IPS-NIHi11 (cell line): ENCODE measurements at regions not wholly inside any gene's neighbourhood (a gene's known extent, or its start where the extent isn't known, plus 50 kb on each side); places are given as distances from the start of the nearest gene placed in this dataset.

ENCODE experiments used
- DNase-seq: peaks from one replicate; pipeline ENCODE4 v3.0.0; 2012; ENCODE audit warnings: mixed read lengths, low spot score

DNA sequence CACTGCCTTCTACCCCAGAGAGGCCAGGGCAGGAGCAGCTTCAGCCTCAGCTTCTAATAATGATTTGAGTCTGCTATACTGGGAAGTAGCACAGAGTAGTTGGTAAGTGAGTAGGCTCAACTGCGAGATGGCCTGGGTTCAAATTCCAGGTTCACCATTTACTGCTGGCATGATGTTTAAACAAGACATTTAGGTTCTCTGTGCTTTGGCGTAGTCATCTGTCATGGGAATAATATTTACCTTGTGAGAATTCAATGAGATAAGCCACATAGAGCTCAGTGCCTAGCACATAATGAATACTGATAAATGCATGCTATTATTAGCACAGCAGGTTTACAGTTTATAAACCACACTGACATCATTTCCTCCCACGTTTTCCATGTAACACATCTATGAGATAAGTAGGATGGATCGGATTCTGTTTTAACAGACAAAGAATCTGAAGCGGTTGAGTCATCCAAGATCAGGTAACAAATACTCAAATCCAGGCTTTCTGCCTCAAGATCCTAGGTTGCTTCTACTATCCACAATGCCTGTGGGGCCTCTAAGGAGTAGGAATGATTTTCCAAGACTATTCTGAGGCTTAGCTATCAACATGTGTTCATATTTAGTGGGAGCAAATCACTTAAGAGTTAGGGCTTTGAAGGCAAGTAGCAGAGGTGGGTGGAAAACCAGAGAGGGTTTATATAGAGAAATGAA is 72.9 kb upstream of the DTNBP1 start:
- DNase-seq: no peak

DNA sequence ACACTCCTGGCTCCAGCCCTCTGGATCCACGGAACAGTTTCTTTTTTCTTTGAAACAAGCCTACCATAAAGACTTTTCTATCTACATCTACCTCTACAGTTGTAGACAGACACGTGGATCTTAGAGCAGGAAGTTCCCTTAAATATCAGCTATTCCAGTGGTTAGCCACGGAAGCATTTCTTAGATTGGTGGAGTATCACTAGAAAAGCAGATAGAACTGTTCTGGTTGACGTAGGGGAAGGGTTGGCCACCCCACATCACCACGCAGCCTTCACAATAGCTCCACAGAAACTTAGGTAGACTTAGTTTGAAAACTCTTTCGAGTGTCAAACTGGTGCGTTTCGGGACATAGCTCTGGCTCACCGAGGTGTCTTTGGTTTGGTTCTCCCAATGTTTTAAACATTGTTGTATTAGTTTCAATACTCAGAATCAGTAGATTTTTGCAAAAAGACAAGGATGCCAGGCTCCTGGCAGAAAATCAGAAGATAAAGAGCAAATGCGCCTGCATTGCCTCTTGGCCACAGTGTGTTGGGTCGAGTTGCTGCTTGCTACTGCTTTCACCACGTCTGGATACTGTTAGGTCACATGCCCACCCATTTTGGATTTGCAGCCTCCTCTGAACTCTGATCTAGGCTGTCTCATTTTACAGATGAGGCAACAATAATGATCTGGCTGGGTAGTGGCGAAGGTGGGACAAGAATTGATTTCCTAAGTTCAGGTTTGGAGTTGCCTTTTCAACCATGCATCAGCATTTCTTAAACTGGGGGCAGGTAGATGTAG is 71.5 kb upstream of the DTNBP1 start:
- DNase-seq: no peak

DNA sequence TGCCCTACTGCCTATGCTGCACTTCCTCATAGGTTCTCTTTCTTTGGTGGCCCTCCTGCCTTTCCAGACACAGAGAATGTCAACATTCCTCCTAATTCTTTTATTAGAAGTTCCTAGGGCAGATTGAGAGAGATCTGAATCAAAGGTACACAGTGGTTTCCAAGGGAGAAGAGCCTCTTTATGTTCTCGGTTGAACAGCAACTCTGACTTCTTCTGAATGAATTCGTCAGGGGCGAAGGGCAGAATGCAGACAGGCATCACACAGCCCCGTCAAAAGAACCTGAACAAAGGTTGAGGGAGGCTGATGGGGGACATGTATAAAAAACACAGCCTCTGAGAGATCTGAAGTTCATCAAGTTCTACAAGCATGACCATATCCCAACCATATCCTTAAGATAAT is 68.1 kb upstream of the DTNBP1 start:
- no peak for DNase-seq

DNA sequence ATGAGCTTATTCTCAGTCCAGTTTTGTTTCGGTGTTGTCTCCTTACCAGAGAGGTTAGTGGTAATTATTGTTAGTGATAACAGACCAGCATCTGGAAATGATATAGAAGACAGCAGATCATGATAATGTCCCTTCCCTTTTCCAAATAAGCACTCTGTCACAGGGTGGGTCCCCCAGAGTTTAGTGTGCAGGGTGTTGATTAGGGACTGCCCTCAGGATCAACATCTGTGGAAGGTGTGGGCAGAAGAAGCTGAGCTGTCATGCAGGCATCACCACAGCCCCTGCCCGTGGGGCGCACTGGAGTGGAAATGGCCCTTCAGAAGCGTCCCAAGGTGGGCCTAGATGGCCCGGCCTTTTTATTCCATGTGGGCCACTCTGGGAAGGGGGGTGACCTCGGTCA is 67.6 kb upstream of the DTNBP1 start:
- no peak for DNase-seq

DNA sequence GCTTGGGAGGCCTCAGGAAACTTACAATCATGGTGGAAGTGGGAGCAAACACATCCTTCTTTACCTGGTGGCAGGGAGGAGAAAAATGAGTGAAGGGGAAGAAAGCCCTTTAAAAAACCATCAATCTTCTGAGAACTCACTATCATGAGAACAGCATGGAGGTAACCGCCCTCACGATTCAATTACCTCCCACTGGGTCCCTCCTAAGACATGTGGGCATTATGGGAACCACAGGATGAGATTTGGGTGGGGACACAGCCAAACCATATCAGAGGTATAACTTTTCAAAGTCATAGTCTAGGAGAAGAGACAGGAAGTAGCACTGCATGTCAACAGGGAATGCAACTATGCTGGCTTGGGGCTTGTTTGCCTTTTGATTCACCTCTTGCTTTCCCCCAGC is 59.9 kb upstream of the DTNBP1 start:
- no peak for DNase-seq

DNA sequence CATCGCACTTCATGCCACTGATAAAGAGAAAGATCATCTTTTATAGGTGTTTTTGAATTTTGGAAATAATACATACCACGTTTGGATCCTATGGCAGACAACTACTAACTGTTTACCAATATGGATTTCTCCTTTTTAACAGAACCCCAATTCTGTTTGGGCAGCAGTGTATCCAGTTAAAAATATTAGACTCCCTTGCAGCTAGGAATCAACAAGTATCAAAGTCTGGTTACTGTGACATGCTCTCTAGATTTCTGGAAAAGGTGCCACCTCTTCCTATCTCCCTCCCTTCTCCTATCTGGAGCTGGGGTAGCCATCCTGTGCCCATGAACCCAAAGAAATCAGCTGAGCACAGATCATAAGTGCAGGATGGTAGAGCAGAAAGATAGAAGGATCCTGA is 54.1 kb upstream of the DTNBP1 start:
- no peak for DNase-seq

DNA sequence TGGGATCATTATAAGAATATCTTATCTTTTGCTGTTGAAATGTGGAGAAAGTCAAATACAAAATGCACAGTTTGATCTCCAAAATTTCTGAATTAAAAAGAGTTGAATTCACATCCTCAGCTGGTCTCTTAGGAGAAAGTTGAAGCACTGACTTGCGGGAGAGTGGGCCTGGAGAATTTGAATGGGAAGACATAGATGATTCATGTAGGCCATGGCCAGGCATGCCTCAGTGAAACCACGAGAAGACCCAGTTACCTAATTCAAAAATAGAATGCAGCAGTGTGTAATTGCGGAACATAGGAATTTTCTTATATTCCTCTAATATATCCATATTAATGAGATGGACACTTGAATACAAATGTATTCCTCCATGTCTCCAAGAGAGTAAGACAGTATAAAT is 53.0 kb upstream of the DTNBP1 start:
- no peak for DNase-seq

DNA sequence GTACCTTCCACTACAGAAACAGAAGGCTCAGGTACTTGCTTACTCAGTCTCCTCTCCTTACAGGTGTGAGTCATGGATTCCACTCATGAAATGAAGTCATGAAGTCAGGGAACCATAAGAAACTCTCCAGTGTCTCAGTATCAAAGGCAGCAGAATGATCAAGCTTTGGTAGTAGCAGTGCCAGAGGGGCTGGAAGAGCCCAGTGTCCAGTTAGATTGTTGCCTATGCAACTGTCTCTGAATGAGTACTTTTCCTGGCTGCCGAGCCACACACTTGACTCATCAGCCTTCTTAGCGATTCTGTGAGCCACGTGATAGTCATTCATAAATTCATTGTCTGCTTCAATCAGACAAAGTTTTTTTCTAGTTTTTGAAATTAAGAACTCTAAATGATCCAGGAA is 52.2 kb upstream of the DTNBP1 start:
- DNase-seq: no peak

DNA sequence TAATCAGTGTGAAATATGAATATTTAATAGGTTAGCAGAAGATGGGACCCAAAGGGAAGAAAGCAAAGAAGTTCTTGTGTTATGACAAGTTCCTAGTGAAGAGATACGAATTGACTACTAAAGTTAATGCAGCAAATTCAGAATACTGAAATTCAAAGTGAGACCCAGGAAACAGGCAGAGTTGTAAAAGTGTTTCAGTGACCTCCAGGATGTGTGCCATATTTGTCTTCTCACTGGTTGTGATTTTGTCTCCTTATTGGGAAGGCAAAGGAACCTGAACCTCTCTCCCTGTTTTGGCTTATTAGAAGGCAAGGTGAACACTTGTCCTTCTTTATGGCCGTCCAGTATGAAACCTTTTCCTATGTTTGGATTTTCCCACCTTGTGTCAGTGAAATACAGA is 51.8 kb upstream of the DTNBP1 start:
- no peak for DNase-seq

DNA sequence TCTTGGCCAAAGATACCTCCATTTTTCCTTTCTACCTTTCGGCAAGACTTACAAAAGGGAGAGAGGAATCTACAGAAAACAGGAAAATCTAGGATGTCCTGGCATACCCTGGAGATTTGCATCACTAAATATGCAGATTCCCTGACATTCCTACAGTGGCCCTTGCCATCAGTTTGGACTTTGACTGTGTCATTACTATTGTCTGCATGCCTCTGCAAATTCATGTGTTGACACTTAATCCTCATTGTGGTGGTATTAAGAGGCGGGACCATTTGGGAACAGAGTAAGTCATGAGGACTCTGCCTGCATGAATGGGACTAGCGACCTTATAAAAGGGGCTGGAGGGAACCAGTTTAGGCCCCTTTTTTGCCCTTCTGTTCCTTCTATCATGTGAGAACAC is 50.5 kb upstream of the DTNBP1 start:
- DNase-seq: no peak

DNA sequence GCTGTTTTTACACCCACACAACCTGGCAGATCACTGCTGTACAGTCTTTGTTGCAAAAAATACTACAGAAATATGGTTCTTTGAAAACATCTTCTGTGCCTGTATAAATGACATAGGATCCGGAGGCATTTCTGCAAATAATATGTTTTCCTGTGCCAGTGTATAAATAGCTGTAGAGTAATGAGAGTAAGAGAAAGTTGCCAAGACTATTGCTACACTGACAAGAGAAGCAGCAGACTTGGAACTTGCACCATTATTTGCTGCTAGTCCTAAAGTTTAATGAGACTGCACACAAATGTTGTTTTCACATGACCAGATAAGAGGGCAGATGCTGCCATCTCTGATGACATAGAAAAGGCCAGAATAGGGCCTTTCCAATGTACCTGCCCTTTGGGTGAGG is 50.0 kb upstream of the DTNBP1 start:
- DNase-seq: no peak
